GM21390 (cell line): ENCODE measurements at regions not wholly inside any gene's neighbourhood (a gene's known extent, or its start where the extent isn't known, plus 50 kb on each side); places are given as distances from the start of the nearest gene placed in this dataset.

Experiments
- ATAC-seq: cut with Tn5 transposase; IDR thresholded peaks from one replicate; pipeline ENCODE4 v1.9.1; 2021; ENCODE audit not compliant: unreplicated experiment

DNA sequence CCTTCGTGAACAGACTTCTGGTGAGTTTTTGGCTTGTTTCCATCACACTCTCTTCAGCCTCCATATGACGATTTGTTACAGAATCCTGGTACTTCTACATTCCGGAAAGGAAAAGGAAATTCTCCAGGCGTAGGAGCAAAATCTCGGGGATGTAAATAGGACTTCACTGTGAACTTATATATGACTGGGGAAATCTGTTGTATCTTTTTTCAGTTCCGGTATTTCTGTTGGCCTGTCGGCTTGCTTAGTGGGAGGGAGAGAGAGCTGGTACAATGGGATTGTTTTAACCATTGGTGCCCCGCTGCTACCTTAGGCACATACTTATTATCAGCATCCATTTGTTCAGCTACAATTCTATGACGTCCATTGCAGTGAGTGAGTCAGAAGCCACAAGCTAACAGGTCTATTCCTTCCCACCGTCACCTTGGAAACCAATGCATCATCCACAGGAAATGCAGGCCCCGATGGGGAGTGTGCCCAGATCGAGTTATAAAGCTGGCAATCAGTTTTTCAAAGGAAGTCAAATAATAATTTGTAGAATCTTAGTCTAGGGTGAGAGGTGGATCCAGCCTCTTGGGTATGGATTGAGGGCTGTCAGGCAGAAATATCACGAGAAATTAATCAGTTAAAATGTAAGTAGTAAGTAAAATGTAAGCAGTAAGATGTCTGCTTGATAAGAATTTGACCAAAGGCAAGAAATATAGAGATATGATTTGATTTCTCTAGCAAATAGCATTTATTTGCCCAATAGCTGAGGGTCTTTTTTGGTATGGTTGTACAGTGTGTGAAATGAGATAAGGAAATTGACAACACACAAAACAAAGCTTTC is 92.0 kb upstream of the MKLN1 start:
- ATAC-seq, result no peak

DNA sequence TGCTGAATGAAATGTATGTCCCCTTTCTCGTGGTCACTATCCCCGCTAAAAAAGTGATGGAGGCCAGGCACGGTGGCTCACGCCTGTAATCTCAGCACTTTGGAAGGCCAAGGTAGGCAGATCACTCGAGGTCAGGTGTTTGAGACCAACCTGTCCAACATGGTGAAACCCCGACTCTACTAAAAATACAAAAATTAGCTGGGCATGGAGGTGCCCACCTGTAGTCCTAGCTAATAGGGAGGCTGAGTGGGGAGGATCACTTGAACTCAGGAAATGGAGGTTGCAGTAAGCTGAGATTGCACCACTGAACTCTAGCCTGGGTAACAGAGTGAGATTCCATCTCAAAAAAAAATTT is 91.4 kb upstream of the MKLN1 start:
- no peak for ATAC-seq

GRCh38 chr7:131238347-131238931 is 89.2 kb upstream of the MKLN1 start:
- no peak for ATAC-seq

DNA sequence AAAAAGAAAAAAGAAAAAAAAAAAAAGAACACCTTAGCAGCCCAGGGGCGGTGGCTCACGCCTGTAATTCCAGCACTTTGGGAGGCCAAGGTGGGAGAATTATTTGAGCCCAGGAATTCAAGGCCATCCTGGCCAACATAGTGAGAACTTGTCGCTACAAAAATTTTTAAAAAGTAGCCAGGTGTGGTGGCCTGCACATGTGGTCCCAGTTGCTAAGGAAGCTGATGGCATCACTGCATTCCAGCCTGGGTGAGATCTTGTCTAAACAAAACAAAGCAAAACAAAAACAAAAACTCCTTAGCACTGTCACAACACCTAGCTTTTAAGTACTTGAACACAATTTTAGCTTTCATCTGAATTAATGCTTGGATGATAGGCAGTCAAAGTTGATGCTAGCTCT is 86.3 kb upstream of the MKLN1 start:
- no peak for ATAC-seq

DNA sequence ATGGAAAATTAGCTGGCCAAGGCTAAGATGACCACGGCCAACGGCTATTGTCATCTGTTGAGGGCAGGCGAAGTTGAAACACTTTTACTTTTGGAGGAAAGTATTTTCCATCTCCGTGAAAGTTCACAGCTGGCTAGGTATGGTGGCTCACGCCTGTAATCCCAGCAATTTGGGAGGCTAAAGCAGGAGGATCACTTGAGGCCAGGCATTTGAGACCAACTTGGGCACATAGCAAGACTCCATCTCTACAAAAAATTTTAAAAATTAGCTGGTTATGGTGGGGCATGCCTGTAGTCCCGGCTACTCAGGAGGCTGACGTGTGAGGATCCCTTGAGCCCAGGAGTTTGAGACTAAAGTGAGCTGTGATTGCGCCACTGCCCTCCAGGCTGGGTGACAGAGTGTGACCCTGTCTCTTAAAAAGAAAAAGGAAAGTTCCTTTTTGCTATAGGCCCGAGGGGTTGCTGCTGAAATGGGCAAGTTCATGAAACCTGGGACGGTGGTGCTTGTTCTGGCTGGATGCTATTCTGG is 85.5 kb upstream of the MKLN1 start:
- ATAC-seq, result no peak

DNA sequence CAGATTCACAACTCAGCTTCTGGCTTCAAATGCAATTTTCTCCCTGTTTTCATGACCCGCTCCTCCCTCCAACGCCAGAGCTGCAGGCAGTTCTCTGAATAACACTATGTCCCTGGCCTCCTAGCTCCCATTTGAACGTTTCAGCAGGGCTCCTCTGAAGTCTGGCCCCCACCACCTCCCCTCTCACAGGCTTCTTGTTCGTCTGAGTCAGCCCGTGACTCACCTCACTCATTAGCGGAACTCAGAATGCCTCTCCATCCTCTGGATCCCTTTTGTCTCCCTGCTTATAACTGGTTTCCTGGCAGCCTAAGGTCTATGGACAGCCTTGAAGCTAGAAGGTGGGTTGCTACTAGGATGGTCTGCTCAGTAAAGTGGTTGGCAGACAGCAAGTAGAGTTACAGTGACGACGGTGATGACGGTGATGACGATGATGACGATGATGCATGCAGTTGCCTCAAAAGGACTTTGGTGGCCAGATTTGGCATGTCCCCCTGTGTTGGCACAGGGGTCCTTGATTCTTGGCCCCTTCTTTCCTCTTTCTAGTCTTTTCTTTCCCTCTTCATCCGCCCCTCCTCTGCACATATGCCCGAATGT is 83.3 kb upstream of the MKLN1 start:
- no peak for ATAC-seq

GRCh38 chr7:131249003-131249402 is 78.7 kb upstream of the MKLN1 start:
- no peak for ATAC-seq

DNA sequence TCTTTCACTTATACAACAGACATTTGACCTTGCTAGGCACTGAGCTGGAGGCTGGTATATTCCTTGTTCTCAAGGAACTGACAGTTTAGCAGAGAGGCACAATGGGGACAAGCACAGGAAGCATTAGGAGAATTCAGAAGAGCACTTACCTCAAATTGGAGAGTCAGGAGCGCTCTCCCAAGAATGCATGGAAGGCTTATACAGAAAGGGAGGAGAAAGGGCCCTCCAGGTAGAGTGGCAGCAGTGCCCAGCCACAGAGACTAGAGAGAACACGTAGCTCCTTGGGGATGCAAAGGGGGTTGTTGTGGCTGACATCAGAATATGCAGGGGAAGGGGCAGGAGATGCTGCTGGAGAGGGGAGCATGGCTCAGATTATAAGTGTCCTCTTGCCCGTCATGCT is 78.2 kb upstream of the MKLN1 start:
- ATAC-seq, result no peak

- no peak for ATAC-seq
Measured at GRCh38 chr7:131250331-131250730, 77.3 kb upstream of the MKLN1 start.

DNA sequence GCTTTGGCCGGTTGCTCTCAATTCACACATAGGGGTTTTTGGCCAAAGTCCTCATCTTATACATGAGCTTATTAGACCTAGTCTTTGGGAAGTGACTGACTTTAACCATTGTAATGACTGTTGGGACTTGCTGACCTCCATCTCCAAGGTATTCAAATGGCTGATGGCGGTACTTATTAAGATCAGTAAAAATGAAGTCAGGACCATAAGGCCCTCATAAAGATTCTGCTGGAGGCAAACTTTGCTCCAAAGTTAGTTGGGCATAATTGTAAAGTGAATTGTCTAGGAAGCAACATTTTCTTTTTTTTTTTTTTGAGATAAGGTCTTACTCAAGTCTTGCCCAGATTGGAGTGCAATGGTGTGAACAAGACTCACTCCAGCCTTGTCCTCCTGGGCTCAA is 76.3 kb upstream of the MKLN1 start:
- no peak for ATAC-seq

GRCh38 chr7:131252976-131253375 is 74.7 kb upstream of the MKLN1 start:
- ATAC-seq, result no peak

- no peak for ATAC-seq
Measured at GRCh38 chr7:131254211-131254610, 73.5 kb upstream of the MKLN1 start.

GRCh38 chr7:131255242-131255641 is 72.4 kb upstream of the MKLN1 start:
- ATAC-seq, result no peak

- no peak for ATAC-seq
Measured at GRCh38 chr7:131261476-131261994, 66.1 kb upstream of the MKLN1 start.

DNA sequence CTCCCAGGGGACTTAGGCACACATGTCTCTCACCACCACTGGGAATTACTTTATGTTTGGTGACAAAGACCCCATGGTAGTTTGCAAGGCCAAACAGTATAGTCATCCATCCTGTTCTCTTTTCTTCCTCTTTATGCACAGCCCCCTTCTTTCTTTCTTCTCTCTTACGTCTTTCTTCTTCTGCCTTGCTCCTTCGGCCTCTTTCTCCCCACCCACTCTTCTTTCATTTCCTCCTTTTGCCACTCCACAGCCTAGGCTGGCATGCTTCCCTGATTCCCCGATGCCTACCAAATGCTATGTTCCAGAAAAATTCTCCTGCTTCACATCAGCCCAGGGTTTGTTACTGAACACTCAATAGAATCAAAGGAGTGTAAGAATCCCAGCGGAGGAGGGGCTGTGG is 62.4 kb upstream of the MKLN1 start:
- ATAC-seq, result no peak

GRCh38 chr7:131267631-131268030 is 60.0 kb upstream of the MKLN1 start:
- no peak for ATAC-seq

DNA sequence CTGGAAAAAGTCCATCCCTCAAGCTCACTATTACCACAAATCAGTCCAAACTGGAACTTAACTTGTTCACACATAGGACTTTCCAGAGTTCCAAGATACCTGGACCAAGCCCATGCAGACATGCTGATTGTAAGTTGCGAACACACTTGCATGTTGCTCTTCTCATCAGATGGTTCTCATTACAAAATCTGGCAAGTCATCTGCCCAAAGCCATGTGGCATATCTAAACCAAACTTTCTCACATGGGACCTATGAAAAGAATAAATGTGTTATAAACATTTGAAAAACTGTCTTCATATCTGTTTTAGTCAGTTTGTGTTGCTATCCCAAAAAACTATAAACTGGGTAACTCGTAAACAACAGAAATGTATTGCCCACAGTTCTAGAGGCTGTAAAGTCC is 58.8 kb upstream of the MKLN1 start:
- ATAC-seq, result no peak

DNA sequence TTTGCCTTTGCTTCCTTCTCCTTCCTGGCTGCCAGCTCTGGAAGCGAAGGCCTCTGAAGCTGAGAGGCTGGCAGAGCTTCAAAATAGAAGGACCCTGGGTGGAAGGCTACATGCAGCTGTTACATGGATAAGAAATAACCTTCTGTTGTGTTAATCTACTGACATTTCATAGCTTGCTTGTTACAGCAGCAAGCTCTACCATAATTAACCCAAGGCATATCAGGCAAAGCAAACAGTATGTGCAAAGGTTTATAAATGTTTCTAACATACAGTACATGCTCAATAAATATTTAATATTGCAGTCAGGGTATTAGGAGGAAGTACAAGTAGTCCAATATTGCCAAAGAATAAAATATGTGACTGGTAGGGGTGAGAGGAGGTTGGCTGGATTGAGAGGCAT is 55.6 kb upstream of the MKLN1 start:
- ATAC-seq, result no peak

- no peak for ATAC-seq
Measured at GRCh38 chr7:131274986-131275385, 52.7 kb upstream of the MKLN1 start.

DNA sequence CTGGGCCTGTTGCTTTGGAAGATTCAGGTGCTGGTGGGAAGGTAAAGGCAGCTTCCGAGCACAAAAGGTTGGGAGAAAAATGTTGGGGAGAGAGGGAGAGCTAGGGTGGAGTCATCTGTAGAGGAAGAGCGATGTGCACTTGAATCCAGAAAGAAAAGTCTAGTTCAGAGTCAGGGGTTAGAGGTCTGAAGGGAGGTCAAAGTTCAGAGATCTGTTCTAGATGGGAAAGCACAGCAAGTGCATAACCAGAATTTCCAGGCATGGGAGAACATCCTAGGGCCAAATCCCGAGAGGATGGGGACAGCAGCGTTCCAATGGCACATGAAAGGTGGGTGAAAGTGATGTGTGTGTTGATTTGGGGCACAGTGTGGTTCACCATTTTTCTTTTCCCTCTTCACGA is 51.5 kb upstream of the MKLN1 start:
- ATAC-seq, result no peak

GRCh38 chr7:131276748-131277147 is 50.9 kb upstream of the MKLN1 start:
- ATAC-seq, result no peak
